ENCODE measurements at regions not wholly inside any gene's neighbourhood (a gene's known extent, or its start where the extent isn't known, plus 50 kb on each side); places are given as distances from the start of the nearest gene placed in this dataset.

- no peak for TF ChIP-seq CTCF (conservative IDR thresholded peaks at IDR 0.05; ENCODE audit: low read depth in 2 of 2)
- TF ChIP-seq POLR2AphosphoS5 (IDR thresholded peaks at IDR 0.05; ENCODE audit: low read depth), result no peak
- TF ChIP-seq EZH2 (IDR thresholded peaks at IDR 0.05; ENCODE audit: low read depth, unreplicated experiment), result no peak
- no peak for TF ChIP-seq STAT1 (IDR thresholded peaks at IDR 0.05; ENCODE audit: unreplicated experiment)
- no peak for TF ChIP-seq JUNB (IDR thresholded peaks at IDR 0.05; ENCODE audit: unreplicated experiment)
- no peak for TF ChIP-seq NANOG (IDR thresholded peaks at IDR 0.05; ENCODE audit: borderline replicate concordance)
- TF ChIP-seq REST (IDR thresholded peaks at IDR 0.05; ENCODE audit: unreplicated experiment), result no peak
- TF ChIP-seq CREB1 (CRISPR knock-in tag; IDR thresholded peaks at IDR 0.05; ENCODE audit: low read depth), result no peak
- TF ChIP-seq ETS1 (IDR thresholded peaks at IDR 0.05), result no peak
- TF ChIP-seq EZH2phosphoT487 (IDR thresholded peaks at IDR 0.05; ENCODE audit: unreplicated experiment), result no peak
- TF ChIP-seq ZNF331 (CRISPR knock-in tag; IDR thresholded peaks at IDR 0.05; ENCODE audit: low read depth), result no peak
- no peak for TF ChIP-seq ZNF114 (CRISPR knock-in tag; IDR thresholded peaks at IDR 0.05)
These were observed 207.1 kb upstream of the DKK2 start for GRCh38 chr4:107243141-107243781.

All from GM23338 (cell line).